T-cell (primary cell): ENCODE measurements at regions not wholly inside any gene's neighbourhood (a gene's known extent, or its start where the extent isn't known, plus 50 kb on each side); places are given as distances from the start of the nearest gene placed in this dataset.

Source experiments
- ATAC-seq, 4 experiments: fragments of 200-7000 bp in 3 of 4; fragments of 150-1000 bp in 1 of 4; cut with Tn5 transposase; replicated peaks in 1 of 4; 1 replicate in 3 of 4; 2 replicates in 1 of 4; pipeline ENCODE4 v1.10.0; 2021; ENCODE audit warnings: moderate library complexity in 3 of 4, mild to moderate bottlenecking in 2 of 4, moderate number of reproducible peaks in 1 of 4
- CTCF ChIA-PET, 2 donors: fragments of 300-600 bp; sonication (Branson Sonifier 250); formaldehyde crosslinking; loops; one replicate each; lab custom pipeline; 2022; ENCODE audit warnings: antibody characterized with exemption in 2 of 2; lab: Charles Lee
- POLR2A ChIA-PET, 2 donors: fragments of 300-600 bp; sonication (Branson Sonifier 250); formaldehyde crosslinking; loops; one replicate each; lab custom pipeline; 2022; ENCODE audit warnings: antibody characterized with exemption in 2 of 2; lab: Charles Lee
- DNase-seq, 35 experiments: peaks; one replicate each; pipeline versions ENCODE4 v3.0.0 to v3.0.0-alpha.2; 2013 to 2023
- H3K27ac ChIP-seq: one replicate; pipeline ENCODE4 v1.5.1; 2013; ENCODE audit warnings: low read length
- H3K27me3 ChIP-seq, 2 experiments: replicated peaks in 1 of 2; 1 replicate in 1 of 2; 2 replicates in 1 of 2; pipeline versions ENCODE4 v1.6.1 to v1.7.0; 2013; ENCODE audit warnings: low read length in 1 of 2, mixed read lengths in 1 of 2; ENCODE audit not compliant: control insufficient read depth in 2 of 2, insufficient read depth in 2 of 2; ENCODE audit errors: extremely low read depth in 1 of 2
- H3K36me3 ChIP-seq, 2 donors: 1 replicate in 1 of 2; 2 replicates in 1 of 2; pipeline versions ENCODE4 v1.6.1 to v1.7.0; 2013; ENCODE audit warnings: low read length in 1 of 2; ENCODE audit not compliant: control insufficient read depth in 2 of 2, insufficient read depth in 1 of 2; ENCODE audit errors: extremely low read depth in 1 of 2
- H3K4me1 ChIP-seq, 2 experiments: 1 replicate in 1 of 2; 2 replicates in 1 of 2; pipeline versions ENCODE4 v1.6.1 to v1.7.0; 2013; ENCODE audit warnings: low read length in 2 of 2, mixed read lengths in 1 of 2; ENCODE audit not compliant: insufficient read depth in 2 of 2, control insufficient read depth in 1 of 2; ENCODE audit errors: extremely low read depth in 1 of 2
- H3K4me3 ChIP-seq, 2 donors: 1 replicate in 1 of 2; 2 replicates in 1 of 2; pipeline versions ENCODE4 v1.5.1 to v1.7.0; 2013; ENCODE audit warnings: mild to moderate bottlenecking in 2 of 2, low read length in 1 of 2, moderate library complexity in 1 of 2; ENCODE audit not compliant: control insufficient read depth in 1 of 2; ENCODE audit errors: extremely low read depth in 1 of 2
- H3K9me3 ChIP-seq: 2 replicates; pipeline ENCODE4 v1.7.0; 2013
- H3K27ac Mint-ChIP-seq, 2 donors: one replicate each; pipeline ENCODE4 v1.8.0; 2020 to 2021; ENCODE audit warnings: mild to moderate bottlenecking in 2 of 2, mixed read lengths in 2 of 2
- H3K27me3 Mint-ChIP-seq, 2 donors: one replicate each; pipeline ENCODE4 v1.8.0; 2021 to 2022; ENCODE audit warnings: mixed read lengths in 2 of 2
- H3K36me3 Mint-ChIP-seq: one replicate; pipeline ENCODE4 v1.8.0; 2021; ENCODE audit warnings: mixed read lengths
- H3K4me1 Mint-ChIP-seq, 3 donors: one replicate each; pipeline ENCODE4 v1.8.0; 2020 to 2022; ENCODE audit warnings: mixed read lengths in 3 of 3, mild to moderate bottlenecking in 1 of 3
- H3K4me3 Mint-ChIP-seq, 3 donors: one replicate each; pipeline ENCODE4 v1.8.0; 2020 to 2022; ENCODE audit warnings: mild to moderate bottlenecking in 3 of 3, mixed read lengths in 3 of 3, moderate library complexity in 3 of 3
- H3K9me3 Mint-ChIP-seq, 3 donors: one replicate each; pipeline ENCODE4 v1.8.0; 2020 to 2022; ENCODE audit warnings: mixed read lengths in 3 of 3
- WGBS: methylation state at CpG from one replicate; pipeline ENCODE4 v1.1.5; 2013; ENCODE audit warnings: missing lambda C conversion rate; ENCODE audit not compliant: insufficient coverage; 5-methylcytosine and 5-hydroxymethylcytosine counted together

DNA sequence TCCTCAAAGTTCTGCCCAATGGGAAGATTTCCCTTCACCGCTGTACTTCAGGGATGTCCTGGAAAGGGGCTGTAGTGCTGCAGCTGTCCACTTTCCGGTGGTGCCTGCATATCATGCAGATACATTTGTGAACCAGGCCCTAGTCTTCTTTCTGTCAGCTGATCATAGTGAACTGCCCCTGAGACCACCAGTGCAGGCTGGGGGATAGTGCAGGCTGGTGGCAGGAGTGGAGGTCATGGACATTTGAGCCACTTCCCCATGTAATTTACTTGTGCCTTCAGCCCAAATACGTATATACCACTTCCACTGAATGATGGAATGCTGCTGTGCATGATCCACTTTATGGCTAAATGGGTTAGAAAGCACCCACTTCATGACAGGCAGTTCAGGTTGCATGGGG lies 120.0 kb downstream of the ZNF280B start:
- H3K4me1 Mint-ChIP-seq, result no peaks in the 10 kb centered on the region
- Histone ChIP-seq H3K9me3 (no peaks in the 10 kb centered on the region), H3K36me3 (no peaks in the 10 kb centered on the region), H3K4me3 (no peak overlapping the region), H3K27ac (no peak overlapping the region), H3K4me1 (no peaks in the 10 kb centered on the region), H3K27me3 (peaks cover 0 to 15% of the 10 kb centered on the region in 2 experiments)
- ChIA-PET POLR2A (no interaction called here), CTCF (no interaction called here)
- peaks cover 36 to 52% of the 10 kb centered on the region in 2 donors for H3K27me3 Mint-ChIP-seq
- no peak overlapping the region for H3K27ac Mint-ChIP-seq
- peaks cover 0 to 4% (median 0%) of the 10 kb centered on the region in 3 donors for H3K9me3 Mint-ChIP-seq
- H3K36me3 Mint-ChIP-seq, result no peaks in the 10 kb centered on the region
- ATAC-seq (no peak), DNase-seq (no peak)
- WGBS, result 88% methylated on average over 2 of the region's 3 CpGs
- H3K4me3 Mint-ChIP-seq, result no peak overlapping the region

DNA sequence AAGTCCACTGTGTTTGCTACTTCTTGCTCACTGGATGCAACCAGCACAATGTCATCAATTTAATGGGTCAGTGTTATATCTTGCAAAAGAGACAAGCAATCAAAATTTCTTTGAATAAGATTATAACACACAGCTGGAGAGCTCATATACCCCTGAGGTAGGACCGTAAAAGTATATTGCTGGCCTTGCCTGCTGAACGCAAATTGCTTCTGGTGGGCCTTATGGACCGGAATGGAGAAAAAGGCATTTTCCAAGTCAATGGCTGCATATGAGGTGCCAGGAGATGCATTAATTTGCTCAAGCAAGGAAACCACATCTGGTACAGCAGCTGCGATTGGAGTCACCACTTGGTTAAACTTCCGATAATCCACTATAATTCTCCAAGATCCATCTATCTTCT lies 119.1 kb downstream of the ZNF280B start:
- no peak overlapping the region for H3K27ac Mint-ChIP-seq
- 90% methylated on average over 3 of the region's 5 CpGs for WGBS
- peaks cover 0 to 15% of the 10 kb centered on the region in 2 experiments for H3K27me3 ChIP-seq
- no peaks in the 10 kb centered on the region for H3K36me3 ChIP-seq
- H3K9me3 ChIP-seq, result no peaks in the 10 kb centered on the region
- peaks cover 0 to 4% (median 0%) of the 10 kb centered on the region in 3 donors for H3K9me3 Mint-ChIP-seq
- H3K4me3 Mint-ChIP-seq, result no peak overlapping the region
- ATAC-seq (no peak), DNase-seq (no peak)
- peaks cover 27 to 49% of the 10 kb centered on the region in 2 donors for H3K27me3 Mint-ChIP-seq
- H3K4me1 ChIP-seq, result no peaks in the 10 kb centered on the region
- POLR2A ChIA-PET, result no interaction called here
- H3K27ac ChIP-seq, result no peak overlapping the region
- H3K4me3 ChIP-seq, result no peak overlapping the region
- H3K4me1 Mint-ChIP-seq, result no peaks in the 10 kb centered on the region
- CTCF ChIA-PET, result no interaction called here
- H3K36me3 Mint-ChIP-seq, result no peaks in the 10 kb centered on the region

GRCh38 chr22:22390989-22391388 lies 117.6 kb downstream of the ZNF280B start:
- H3K9me3 ChIP-seq, result no peaks in the 10 kb centered on the region
- DNase-seq, result no peak
- peaks cover 0 to 18% of the 10 kb centered on the region in 2 experiments for H3K27me3 ChIP-seq
- no peaks in the 10 kb centered on the region for H3K36me3 ChIP-seq
- H3K27ac ChIP-seq, result no peak overlapping the region
- no peaks in the 10 kb centered on the region for H3K4me1 ChIP-seq
- Mint-ChIP-seq H3K27ac (no peak overlapping the region), H3K36me3 (no peaks in the 10 kb centered on the region), H3K27me3 (peaks cover 20 to 41% of the 10 kb centered on the region in 2 donors), H3K4me3 (no peak overlapping the region), H3K4me1 (peaks cover 0 to 4% (median 0%) of the 10 kb centered on the region in 3 donors), H3K9me3 (peaks cover 0 to 4% (median 0%) of the 10 kb centered on the region in 3 donors)
- ChIA-PET POLR2A (no interaction called here), CTCF (no interaction called here)
- WGBS, result 83% methylated on average over 2 of the region's 4 CpGs
- H3K4me3 ChIP-seq, result no peak overlapping the region
- no peak for ATAC-seq

DNA sequence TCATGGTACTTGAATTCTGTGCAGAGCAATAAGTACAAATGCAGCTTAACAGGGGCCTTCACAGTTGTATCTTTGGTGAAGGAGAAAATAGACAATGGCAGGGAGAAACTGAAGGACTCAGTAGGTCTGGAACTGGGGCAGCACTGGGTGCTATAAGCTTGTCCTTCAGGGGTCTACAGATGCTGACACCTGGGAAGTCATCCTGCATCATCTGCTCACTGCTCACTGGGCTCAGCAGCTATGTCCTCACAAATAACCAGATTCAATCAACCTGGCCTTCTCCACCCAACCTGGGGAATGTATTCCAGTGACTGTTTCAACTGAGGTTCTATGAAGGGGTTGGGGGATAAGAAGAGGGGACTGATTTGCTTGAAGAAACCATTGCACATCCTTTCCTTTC lies 117.0 kb downstream of the ZNF280B start:
- Histone ChIP-seq H3K4me3 (no peak overlapping the region), H3K4me1 (no peaks in the 10 kb centered on the region), H3K27me3 (peaks cover 0 to 19% of the 10 kb centered on the region in 2 experiments), H3K27ac (no peak overlapping the region), H3K9me3 (no peaks in the 10 kb centered on the region), H3K36me3 (no peaks in the 10 kb centered on the region)
- Mint-ChIP-seq H3K27ac (no peak overlapping the region), H3K4me1 (peaks cover 0 to 4% (median 0%) of the 10 kb centered on the region in 3 donors), H3K9me3 (peaks cover 0 to 4% (median 0%) of the 10 kb centered on the region in 3 donors), H3K27me3 (peaks cover 18 to 38% of the 10 kb centered on the region in 2 donors), H3K4me3 (no peak overlapping the region), H3K36me3 (no peaks in the 10 kb centered on the region)
- ChIA-PET POLR2A (no interaction called here), CTCF (no interaction called here)
- DNase-seq (no peak), ATAC-seq (no peak)

GRCh38 chr22:22392131-22392530 lies 116.4 kb downstream of the ZNF280B start:
- Mint-ChIP-seq H3K27ac (no peak overlapping the region), H3K36me3 (no peaks in the 10 kb centered on the region), H3K27me3 (peaks cover 17 to 38% of the 10 kb centered on the region in 2 donors), H3K4me1 (peaks cover 0 to 4% (median 0%) of the 10 kb centered on the region in 3 donors), H3K4me3 (no peak overlapping the region), H3K9me3 (peaks cover 0 to 4% (median 0%) of the 10 kb centered on the region in 3 donors)
- no peak for ATAC-seq
- ChIA-PET CTCF (no interaction called here), POLR2A (no interaction called here)
- Histone ChIP-seq H3K27me3 (peaks cover 0 to 25% of the 10 kb centered on the region in 2 experiments), H3K4me1 (no peaks in the 10 kb centered on the region), H3K4me3 (no peak overlapping the region), H3K36me3 (no peaks in the 10 kb centered on the region), H3K9me3 (no peaks in the 10 kb centered on the region), H3K27ac (no peak overlapping the region)
- no peak for DNase-seq
- 40% methylated on average over 1 of the region's 4 CpGs for WGBS

- Mint-ChIP-seq H3K4me1 (peaks cover 0 to 4% (median 0%) of the 10 kb centered on the region in 3 donors), H3K36me3 (no peaks in the 10 kb centered on the region), H3K4me3 (no peak overlapping the region), H3K9me3 (peaks cover 0 to 4% (median 0%) of the 10 kb centered on the region in 3 donors), H3K27ac (no peak overlapping the region), H3K27me3 (peaks cover 10 to 24% of the 10 kb centered on the region in 2 donors)
- no peak overlapping the region for H3K4me3 ChIP-seq
- no peaks in the 10 kb centered on the region for H3K9me3 ChIP-seq
- CTCF ChIA-PET, result no interaction called here
- POLR2A ChIA-PET, result no interaction called here
- no peaks in the 10 kb centered on the region for H3K36me3 ChIP-seq
- no peaks in the 10 kb centered on the region for H3K4me1 ChIP-seq
- H3K27me3 ChIP-seq, result peaks cover 0 to 31% of the 10 kb centered on the region in 2 experiments
- 80% methylated on average over 1 of the region's 1 CpG for WGBS
- ATAC-seq (no peak), DNase-seq (no peak)
- H3K27ac ChIP-seq, result no peak overlapping the region
Measured at GRCh38 chr22:22394591-22394990, 114.0 kb downstream of the ZNF280B start.

GRCh38 chr22:22395245-22395644 lies 113.3 kb downstream of the ZNF280B start:
- no peaks in the 10 kb centered on the region for H3K9me3 ChIP-seq
- CTCF ChIA-PET, result no interaction called here
- Mint-ChIP-seq H3K27ac (no peak overlapping the region), H3K36me3 (no peaks in the 10 kb centered on the region), H3K9me3 (peaks cover 0 to 4% (median 0%) of the 10 kb centered on the region in 3 donors), H3K27me3 (peaks cover 9 to 27% of the 10 kb centered on the region in 2 donors), H3K4me1 (peaks cover 0 to 4% (median 0%) of the 10 kb centered on the region in 3 donors), H3K4me3 (no peak overlapping the region)
- ATAC-seq, result peak in 1 of 4 experiments; percentile 23
- H3K27me3 ChIP-seq, result peaks cover 0 to 31% of the 10 kb centered on the region in 2 experiments
- no peak overlapping the region for H3K27ac ChIP-seq
- no peaks in the 10 kb centered on the region for H3K4me1 ChIP-seq
- WGBS, result 29% methylated on average over 1 of the region's 3 CpGs
- POLR2A ChIA-PET, result no interaction called here
- no peaks in the 10 kb centered on the region for H3K36me3 ChIP-seq
- no peak overlapping the region for H3K4me3 ChIP-seq
- DNase-seq, result no peak
